ENCODE measurements at regions not wholly inside any gene's neighbourhood (a gene's known extent, or its start where the extent isn't known, plus 50 kb on each side); places are given as distances from the start of the nearest gene placed in this dataset.

GRCh38 chr14:98408713-98409112, 863.3 kb downstream of the BCL11B start:
- TF ChIP-seq CTCF (IDR thresholded peaks at IDR 0.05; ENCODE audit: insufficient read depth, low read depth, low read length) (no peak), EZH2 (IDR thresholded peaks at IDR 0.05; ENCODE audit: insufficient read depth, low read length) (no peak)

Data from astrocyte (in vitro differentiated cells and primary cell).